Suprapubic skin (tissue), 4 donors: ENCODE measurements at regions not wholly inside any gene's neighbourhood (a gene's known extent, or its start where the extent isn't known, plus 50 kb on each side); places are given as distances from the start of the nearest gene placed in this dataset.

Experiments used
- DNase-seq, 2 donors: peaks; one replicate each; pipeline ENCODE4 v3.0.0-alpha.2; 2019; ENCODE audit warnings: low spot score in 2 of 2
- H3K27ac ChIP-seq: fragments of 200-600 bp; sonication (generic); one replicate; pipeline ENCODE4 v1.5.1; 2019
- H3K27me3 ChIP-seq: fragments of 200-600 bp; sonication (generic); one replicate; pipeline ENCODE4 v1.5.1; 2019
- H3K36me3 ChIP-seq: fragments of 200-600 bp; sonication (generic); one replicate; pipeline ENCODE4 v1.5.1; 2019
- H3K4me1 ChIP-seq: fragments of 200-600 bp; sonication (generic); one replicate; pipeline ENCODE4 v1.5.1; 2019
- H3K4me3 ChIP-seq: fragments of 200-600 bp; sonication (generic); one replicate; pipeline ENCODE4 v1.5.1; 2019; ENCODE audit warnings: mild to moderate bottlenecking
- H3K9me3 ChIP-seq: fragments of 200-600 bp; sonication (generic); one replicate; pipeline ENCODE4 v1.5.1; 2019
- EP300 ChIP-seq: sonication (generic); formaldehyde crosslinking; IDR thresholded peaks from one replicate; pipeline ENCODE4 v1.6.1; 2017; ENCODE audit warnings: antibody characterized with exemption
- POLR2A ChIP-seq, 2 donors: fragments of 450-650 bp; IDR thresholded peaks; one replicate each; pipeline ENCODE4 v1.6.1; 2017; ENCODE audit warnings: antibody characterized with exemption in 2 of 2, mild to moderate bottlenecking in 2 of 2, moderate library complexity in 2 of 2
- POLR2AphosphoS5 ChIP-seq, 3 donors: sonication (generic); formaldehyde crosslinking; IDR thresholded peaks; one replicate each; pipeline ENCODE4 v1.6.1; 2017; ENCODE audit warnings: antibody characterized with exemption in 3 of 3
- WGBS: methylation state at CpG from one replicate; pipeline ENCODE4 v1.1.5; 2018; 5-methylcytosine and 5-hydroxymethylcytosine counted together
- TF ChIP-seq, protein P1 (sequence below), 2 donors: fragments of 200-600 bp in 1 of 2; fragments of 450-650 bp in 1 of 2; sonication (generic) in 1 of 2; IDR thresholded peaks; one replicate each; pipeline ENCODE4 v1.5.1; 2016 to 2019; ENCODE audit warnings: antibody characterized with exemption in 2 of 2, mild to moderate bottlenecking in 1 of 2, moderate library complexity in 1 of 2

DNA sequence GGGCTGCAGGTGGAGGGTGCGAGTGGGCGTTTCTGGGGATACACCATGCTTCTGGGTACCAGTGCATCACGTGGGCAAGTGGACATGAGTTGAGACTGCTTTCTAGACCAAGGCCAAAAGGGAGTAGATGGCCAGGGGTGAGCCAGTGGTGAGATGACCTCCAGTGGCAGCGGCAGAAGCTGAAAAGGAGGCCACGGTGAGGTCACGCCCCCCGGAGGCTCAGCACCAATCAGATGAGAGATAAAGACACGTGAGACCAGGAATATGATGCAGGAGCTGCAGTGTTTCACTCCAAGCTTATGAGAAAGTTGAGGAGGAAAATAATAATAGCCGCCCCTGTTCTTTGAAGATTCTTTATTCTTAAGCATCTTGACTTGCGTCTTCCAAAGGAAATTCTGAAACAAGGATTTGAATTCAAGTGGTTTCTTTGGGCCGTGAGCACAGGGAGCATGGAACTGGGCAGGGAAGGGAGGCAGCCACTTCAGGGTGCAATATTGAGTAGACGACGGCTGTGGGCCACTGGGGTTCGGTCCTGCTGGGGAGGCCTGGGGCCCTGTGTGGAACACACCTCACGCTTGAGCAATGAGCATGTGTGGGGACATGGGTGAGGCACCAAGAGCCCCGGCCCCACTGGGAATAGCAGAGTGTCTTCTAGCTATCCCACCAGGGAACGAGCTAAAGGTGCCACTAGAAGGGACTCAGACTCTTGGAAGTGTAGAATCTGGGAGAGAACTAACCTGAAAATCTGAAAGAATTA, 156.7 kb upstream of the LRFN2 start:
- no peak for TF ChIP-seq EP300
- TF ChIP-seq POLR2AphosphoS5 (IDR thresholded peaks at IDR 0.05): no peak
- TF ChIP-seq, protein P1, sequence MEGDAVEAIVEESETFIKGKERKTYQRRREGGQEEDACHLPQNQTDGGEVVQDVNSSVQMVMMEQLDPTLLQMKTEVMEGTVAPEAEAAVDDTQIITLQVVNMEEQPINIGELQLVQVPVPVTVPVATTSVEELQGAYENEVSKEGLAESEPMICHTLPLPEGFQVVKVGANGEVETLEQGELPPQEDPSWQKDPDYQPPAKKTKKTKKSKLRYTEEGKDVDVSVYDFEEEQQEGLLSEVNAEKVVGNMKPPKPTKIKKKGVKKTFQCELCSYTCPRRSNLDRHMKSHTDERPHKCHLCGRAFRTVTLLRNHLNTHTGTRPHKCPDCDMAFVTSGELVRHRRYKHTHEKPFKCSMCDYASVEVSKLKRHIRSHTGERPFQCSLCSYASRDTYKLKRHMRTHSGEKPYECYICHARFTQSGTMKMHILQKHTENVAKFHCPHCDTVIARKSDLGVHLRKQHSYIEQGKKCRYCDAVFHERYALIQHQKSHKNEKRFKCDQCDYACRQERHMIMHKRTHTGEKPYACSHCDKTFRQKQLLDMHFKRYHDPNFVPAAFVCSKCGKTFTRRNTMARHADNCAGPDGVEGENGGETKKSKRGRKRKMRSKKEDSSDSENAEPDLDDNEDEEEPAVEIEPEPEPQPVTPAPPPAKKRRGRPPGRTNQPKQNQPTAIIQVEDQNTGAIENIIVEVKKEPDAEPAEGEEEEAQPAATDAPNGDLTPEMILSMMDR (IDR thresholded peaks at IDR 0.05): no peak
- TF ChIP-seq POLR2A (IDR thresholded peaks at IDR 0.05): no peak
- H3K27ac ChIP-seq: no peak overlapping the region
- H3K4me3 ChIP-seq: no peak overlapping the region
- H3K27me3 ChIP-seq: peaks cover 10% of the 10 kb centered on the region
- 79% methylated on average over 17 of the region's 17 CpGs for WGBS
- H3K4me1 ChIP-seq: no peaks in the 10 kb centered on the region
- H3K9me3 ChIP-seq: no peaks in the 10 kb centered on the region
- no peaks in the 10 kb centered on the region for H3K36me3 ChIP-seq
- no peak for DNase-seq

DNA sequence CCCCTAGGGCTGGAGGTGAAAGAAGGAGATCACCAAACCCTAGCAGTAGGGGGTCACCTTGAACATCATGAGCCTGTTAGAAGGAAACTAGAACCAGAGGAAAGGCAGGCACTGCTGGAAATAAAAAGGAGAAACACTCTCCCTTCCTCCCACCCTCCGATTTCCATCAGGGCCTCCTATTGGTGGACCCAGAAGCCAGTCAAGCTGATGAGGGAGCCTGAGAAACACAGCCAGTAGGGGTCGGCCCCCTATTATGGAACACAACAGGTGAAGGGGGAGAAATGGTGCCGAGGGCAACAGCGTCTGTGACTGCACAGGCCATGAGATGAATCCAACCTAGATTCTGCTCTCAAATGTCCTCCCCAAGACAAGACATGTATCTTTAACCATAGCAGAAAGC, 156.1 kb upstream of the LRFN2 start:
- DNase-seq: no peak
- WGBS: 72% methylated on average over 4 of the region's 4 CpGs
- no peak overlapping the region for H3K4me3 ChIP-seq
- no peaks in the 10 kb centered on the region for H3K9me3 ChIP-seq
- H3K27me3 ChIP-seq: peaks cover 10% of the 10 kb centered on the region
- no peak for TF ChIP-seq POLR2A (IDR thresholded peaks at IDR 0.05)
- TF ChIP-seq, protein P1 (IDR thresholded peaks at IDR 0.05): no peak
- TF ChIP-seq EP300: no peak
- TF ChIP-seq POLR2AphosphoS5 (IDR thresholded peaks at IDR 0.05): no peak
- H3K27ac ChIP-seq: no peak overlapping the region
- no peaks in the 10 kb centered on the region for H3K4me1 ChIP-seq
- H3K36me3 ChIP-seq: no peaks in the 10 kb centered on the region

DNA sequence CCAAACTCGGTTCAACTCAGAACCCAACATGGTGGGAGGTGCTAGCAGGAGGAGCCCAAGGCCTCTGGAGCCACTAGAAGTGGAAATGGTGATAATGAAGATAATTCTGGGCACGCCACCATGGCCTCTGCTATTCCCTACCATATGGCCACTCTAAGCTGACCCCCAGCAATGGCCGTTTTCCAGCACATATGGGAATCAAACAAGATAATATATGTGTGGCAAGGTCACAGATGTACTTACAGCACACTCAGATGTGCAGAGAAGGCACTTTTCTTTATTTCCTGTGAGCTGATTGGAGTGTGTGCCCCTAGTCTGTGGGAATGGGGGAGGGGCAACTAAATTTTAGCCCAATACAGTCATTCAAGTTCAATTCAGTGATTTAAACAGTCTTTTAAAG, 153.4 kb upstream of the LRFN2 start:
- no peaks in the 10 kb centered on the region for H3K36me3 ChIP-seq
- DNase-seq: no peak
- no peak overlapping the region for H3K27ac ChIP-seq
- H3K27me3 ChIP-seq: peaks cover 26% of the 10 kb centered on the region
- H3K9me3 ChIP-seq: no peaks in the 10 kb centered on the region
- no peak for TF ChIP-seq POLR2A (IDR thresholded peaks at IDR 0.05)
- TF ChIP-seq POLR2AphosphoS5 (IDR thresholded peaks at IDR 0.05): no peak
- no peak for TF ChIP-seq EP300
- TF ChIP-seq, protein P1 (IDR thresholded peaks at IDR 0.05): no peak
- H3K4me3 ChIP-seq: no peak overlapping the region
- no peaks in the 10 kb centered on the region for H3K4me1 ChIP-seq
- WGBS: 87% methylated on average over 3 of the region's 3 CpGs

DNA sequence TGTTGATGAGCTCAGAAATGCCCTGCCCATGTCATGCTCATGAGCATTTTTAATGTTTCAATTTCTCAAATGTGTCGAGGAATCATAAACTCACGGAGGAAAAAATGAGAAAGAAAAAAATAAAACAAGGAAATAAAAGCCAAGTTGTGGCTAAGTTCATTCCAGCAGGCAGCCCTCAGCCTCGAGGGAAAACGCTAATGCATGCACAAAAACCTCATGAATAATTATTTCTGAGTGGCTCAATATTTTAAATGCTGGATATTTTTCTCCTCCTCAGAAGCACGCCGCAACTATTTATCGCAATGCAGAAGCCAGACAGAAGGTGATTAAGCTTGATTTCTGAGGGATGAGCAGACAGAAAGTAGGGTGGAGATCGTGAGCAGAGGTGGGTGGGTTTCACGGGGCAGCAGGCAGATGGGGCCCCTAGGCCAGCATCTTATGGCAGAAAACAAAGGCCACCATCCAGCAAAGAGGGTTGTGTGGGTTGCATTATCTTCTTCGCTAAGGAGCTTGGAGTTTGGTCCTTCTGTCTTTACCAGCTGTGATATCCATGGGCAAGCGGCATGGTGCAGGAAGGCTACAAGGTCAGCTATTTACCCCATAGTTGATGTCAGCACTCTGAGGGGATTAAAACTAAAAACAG, 151.5 kb upstream of the LRFN2 start:
- TF ChIP-seq, protein P1 (IDR thresholded peaks at IDR 0.05): no peak
- TF ChIP-seq EP300 (no peak), POLR2AphosphoS5 (IDR thresholded peaks at IDR 0.05) (no peak), POLR2A (IDR thresholded peaks at IDR 0.05) (no peak)
- Histone ChIP-seq H3K27me3 (peaks cover 33% of the 10 kb centered on the region), H3K36me3 (no peaks in the 10 kb centered on the region), H3K4me3 (no peak overlapping the region), H3K9me3 (no peaks in the 10 kb centered on the region), H3K4me1 (no peaks in the 10 kb centered on the region), H3K27ac (no peak overlapping the region)
- DNase-seq: no peak
- 49% methylated on average over 11 of the region's 11 CpGs for WGBS

DNA sequence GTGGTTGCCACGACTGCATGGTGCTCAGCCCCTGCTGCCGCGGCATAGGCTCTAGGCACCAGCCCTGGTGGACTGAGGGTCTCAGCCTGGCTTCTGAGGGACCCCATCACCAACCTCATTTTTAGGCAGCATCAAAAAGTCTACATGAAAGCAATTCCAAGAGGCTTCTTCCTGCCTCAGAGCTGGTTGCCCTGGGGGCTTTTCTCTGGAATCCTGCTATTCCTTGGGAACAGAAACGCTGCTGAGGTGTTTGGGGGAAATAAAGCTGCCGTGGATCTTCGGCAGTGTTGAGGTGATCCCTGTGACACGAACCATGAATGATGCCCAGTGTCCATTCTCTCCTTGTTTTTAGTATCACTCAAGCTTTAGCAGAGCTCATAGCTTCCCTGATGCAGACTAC, 148.4 kb upstream of the LRFN2 start:
- Histone ChIP-seq H3K4me3 (no peak overlapping the region), H3K9me3 (no peaks in the 10 kb centered on the region), H3K4me1 (no peaks in the 10 kb centered on the region), H3K27me3 (peaks cover 24% of the 10 kb centered on the region), H3K36me3 (no peaks in the 10 kb centered on the region), H3K27ac (no peak overlapping the region)
- TF ChIP-seq POLR2A (IDR thresholded peaks at IDR 0.05) (no peak), EP300 (no peak)
- TF ChIP-seq, protein P1 (IDR thresholded peaks at IDR 0.05): no peak
- no peak for DNase-seq
- 55% methylated on average over 7 of the region's 7 CpGs for WGBS
